Ureter (tissue), 1 donor: ENCODE measurements at regions not wholly inside any gene's neighbourhood (a gene's known extent, or its start where the extent isn't known, plus 50 kb on each side); places are given as distances from the start of the nearest gene placed in this dataset.

Experiments
- DNase-seq: peaks from one replicate; pipeline ENCODE4 v3.0.0-alpha.2; 2020; ENCODE audit warnings: low spot score
- donor health status: DM: yes; HTN: yes; CAD: no.

GRCh38 chr1:227374846-227375245, 56.6 kb upstream of the CDC42BPA start:
- DNase-seq: no peak

GRCh38 chr1:227372726-227373130, 54.4 kb upstream of the CDC42BPA start:
- no peak for DNase-seq

- no peak for DNase-seq
These were observed 52.4 kb upstream of the CDC42BPA start for GRCh38 chr1:227370533-227371254.

- DNase-seq: no peak
These were observed 50.9 kb upstream of the CDC42BPA start for GRCh38 chr1:227369102-227369760.
